ENCODE measurements at regions not wholly inside any gene's neighbourhood (a gene's known extent, or its start where the extent isn't known, plus 50 kb on each side); places are given as distances from the start of the nearest gene placed in this dataset.

DNA sequence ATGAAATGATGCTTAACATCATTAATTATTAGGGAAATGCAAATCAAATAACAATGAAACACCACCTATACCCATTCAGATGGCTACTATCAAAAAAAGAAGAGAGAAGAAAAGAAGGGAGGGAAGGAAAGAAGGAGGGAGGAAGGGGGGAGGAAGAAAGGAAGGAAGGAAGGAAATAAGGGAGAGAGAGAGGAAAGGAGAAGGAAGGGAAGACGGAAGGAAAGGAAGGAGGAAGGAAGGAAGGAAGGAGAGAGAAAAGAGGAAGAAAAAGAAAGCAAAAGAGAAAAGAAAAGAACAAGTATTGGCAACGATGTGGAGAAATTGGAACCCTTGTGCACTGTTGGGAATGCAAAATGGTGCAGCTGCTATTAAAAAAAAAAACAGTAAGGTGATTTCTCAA lies 363.3 kb downstream of the TNS1 start:
- TF ChIP-seq, protein P1, sequence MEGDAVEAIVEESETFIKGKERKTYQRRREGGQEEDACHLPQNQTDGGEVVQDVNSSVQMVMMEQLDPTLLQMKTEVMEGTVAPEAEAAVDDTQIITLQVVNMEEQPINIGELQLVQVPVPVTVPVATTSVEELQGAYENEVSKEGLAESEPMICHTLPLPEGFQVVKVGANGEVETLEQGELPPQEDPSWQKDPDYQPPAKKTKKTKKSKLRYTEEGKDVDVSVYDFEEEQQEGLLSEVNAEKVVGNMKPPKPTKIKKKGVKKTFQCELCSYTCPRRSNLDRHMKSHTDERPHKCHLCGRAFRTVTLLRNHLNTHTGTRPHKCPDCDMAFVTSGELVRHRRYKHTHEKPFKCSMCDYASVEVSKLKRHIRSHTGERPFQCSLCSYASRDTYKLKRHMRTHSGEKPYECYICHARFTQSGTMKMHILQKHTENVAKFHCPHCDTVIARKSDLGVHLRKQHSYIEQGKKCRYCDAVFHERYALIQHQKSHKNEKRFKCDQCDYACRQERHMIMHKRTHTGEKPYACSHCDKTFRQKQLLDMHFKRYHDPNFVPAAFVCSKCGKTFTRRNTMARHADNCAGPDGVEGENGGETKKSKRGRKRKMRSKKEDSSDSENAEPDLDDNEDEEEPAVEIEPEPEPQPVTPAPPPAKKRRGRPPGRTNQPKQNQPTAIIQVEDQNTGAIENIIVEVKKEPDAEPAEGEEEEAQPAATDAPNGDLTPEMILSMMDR (IDR thresholded peaks at IDR 0.05; ENCODE audit: insufficient read depth, low read length): no peak
- no peak overlapping the region for H3K4me3 ChIP-seq (ENCODE audit: low read depth, low read length)

DNA sequence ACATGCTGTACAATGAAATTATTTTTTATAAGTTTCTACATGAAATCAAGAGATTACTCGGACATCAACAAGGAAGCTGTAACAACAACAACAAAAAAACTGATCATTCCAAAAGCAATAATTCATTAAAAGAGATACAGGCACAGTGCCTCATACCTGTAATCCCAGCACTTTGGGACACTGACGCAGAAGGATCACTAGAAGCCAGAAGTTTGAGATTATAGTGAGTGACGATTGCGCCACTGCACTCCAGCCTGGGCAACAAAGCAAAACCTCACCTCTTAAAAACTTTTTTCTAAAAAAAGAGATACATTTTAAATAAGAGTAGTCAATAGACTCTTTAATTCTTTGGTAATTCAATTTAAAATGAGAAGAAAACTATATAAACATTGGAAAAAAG lies 364.3 kb downstream of the TNS1 start:
- no peak for DNase-seq (ENCODE audit: low read depth)
- no peak overlapping the region for H3K4me3 ChIP-seq (ENCODE audit: low read depth, low read length)
- TF ChIP-seq, protein P1 (IDR thresholded peaks at IDR 0.05; ENCODE audit: insufficient read depth, low read length): no peak

More for the DNA sequence above, 363.3 kb downstream of the TNS1 start:
- no peak for DNase-seq (ENCODE audit: low read depth)

DNA sequence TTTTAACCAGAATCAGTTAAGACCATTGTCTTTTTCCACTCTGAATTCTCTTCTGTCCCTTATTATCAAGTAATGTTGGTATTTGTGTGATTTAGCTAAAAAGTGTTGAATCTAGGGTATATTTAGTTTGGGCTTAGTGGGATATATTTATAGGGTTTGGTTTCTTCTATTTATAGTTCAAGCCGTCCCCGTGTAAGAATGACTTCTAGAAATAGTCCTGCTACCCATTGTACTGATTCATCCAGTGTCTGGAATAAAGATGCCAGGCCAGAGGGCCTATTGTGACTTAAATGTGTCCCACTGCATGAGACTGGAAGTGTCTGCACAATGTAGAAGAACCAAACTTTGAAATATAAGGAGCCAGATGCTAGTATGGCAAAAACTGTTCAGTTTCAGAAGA lies 364.8 kb downstream of the TNS1 start:
- TF ChIP-seq, protein P1 (IDR thresholded peaks at IDR 0.05; ENCODE audit: insufficient read depth, low read length): no peak
- no peak overlapping the region for H3K4me3 ChIP-seq (ENCODE audit: low read depth, low read length)
- DNase-seq (ENCODE audit: low read depth): no peak

DNA sequence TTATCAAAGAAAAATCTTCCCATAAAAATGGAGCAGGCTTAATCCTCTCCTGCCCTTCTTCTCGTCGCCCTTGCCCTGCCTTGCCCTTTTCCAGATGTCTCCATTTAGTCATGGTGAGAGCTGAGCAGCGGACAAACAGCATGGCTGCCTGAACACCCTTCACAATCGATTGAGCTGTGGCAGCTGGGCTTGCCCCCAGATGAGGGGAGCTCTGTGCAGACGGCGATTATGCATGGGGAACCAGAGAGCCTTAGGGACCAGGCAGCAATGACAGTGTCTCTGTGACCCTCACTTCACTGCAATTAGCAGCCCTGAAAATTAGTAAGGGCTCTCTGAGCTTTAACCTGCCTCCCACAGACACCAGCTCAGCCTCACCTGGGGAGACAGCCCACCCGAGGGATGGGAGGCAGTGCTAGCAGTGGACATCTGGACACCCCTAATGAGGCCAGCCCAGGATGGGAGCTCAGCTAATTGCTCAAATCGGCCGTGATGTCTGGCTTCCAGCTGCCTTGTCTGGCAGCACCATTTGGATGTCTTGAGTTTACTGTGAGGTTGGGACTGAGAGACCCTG lies 365.7 kb downstream of the TNS1 start:
- H3K4me3 ChIP-seq (ENCODE audit: low read depth, low read length): no peak overlapping the region
- TF ChIP-seq, protein P1 (IDR thresholded peaks at IDR 0.05; ENCODE audit: insufficient read depth, low read length): no peak
- no peak for DNase-seq (ENCODE audit: low read depth)

DNA sequence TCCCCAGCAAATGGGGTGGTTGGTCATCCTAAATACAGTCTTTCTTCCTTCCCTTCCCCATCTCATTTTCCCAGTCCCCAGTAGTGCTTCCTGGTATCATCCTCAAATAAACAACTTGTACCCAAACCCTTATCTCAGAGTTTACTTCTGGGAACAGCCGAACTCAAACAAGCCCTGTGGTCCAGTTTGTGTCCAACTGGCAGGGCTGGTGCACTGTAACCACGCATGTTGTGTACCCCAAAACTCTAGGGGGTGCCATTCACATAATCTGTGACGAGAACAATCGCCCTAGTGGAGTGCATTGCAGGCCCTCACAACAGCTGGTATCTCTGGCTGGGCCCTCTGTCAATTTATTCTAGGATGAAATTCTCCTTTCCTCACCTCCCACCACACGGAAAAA lies 366.2 kb downstream of the TNS1 start:
- no peak overlapping the region for H3K4me3 ChIP-seq (ENCODE audit: low read depth, low read length)
- DNase-seq (ENCODE audit: low read depth): no peak
- TF ChIP-seq, protein P1 (IDR thresholded peaks at IDR 0.05; ENCODE audit: insufficient read depth, low read length): no peak

DNA sequence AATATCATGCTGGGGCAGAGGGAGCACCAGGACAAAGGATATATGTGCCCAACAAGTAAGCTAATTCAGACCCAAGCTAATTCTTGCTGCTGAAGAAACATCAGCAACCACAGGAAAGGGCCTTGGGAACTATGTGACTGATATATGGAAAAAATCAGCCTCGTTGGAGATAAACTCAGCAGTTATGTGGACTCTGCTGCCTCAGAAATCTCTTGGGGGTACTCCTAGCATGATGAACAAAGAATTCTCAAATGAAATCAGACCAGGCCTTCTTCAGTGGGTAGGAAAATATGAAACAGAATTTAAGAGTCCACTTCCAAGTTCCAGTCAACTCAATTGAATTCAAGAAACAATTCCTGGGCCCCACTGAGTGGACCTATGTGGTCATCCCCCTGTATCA lies 367.9 kb downstream of the TNS1 start:
- DNase-seq (ENCODE audit: low read depth): no peak
- TF ChIP-seq, protein P1 (IDR thresholded peaks at IDR 0.05; ENCODE audit: insufficient read depth, low read length): no peak
- no peak overlapping the region for H3K4me3 ChIP-seq (ENCODE audit: low read depth, low read length)

DNA sequence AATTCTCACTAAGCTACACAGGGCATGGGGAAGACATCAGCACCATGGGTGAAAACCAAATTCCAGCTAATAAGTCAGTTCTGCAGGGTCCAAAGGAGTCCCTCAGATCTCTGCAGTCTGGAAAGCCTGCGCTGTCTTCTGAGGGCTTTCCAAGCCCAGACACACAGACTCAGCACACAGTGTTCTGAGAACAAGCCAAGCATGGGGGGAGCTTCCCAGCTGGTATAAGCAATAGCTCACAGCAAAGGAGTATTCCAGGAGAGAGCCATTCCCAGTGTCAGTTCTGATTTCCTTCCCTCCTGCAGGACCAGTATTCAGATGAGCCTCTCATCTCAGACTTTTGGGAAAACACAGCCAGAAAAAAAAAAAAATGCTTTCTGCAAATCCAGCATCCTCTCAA lies 370.8 kb downstream of the TNS1 start:
- H3K4me3 ChIP-seq (ENCODE audit: low read depth, low read length): no peak overlapping the region
- DNase-seq (ENCODE audit: low read depth): no peak
- TF ChIP-seq, protein P1 (IDR thresholded peaks at IDR 0.05; ENCODE audit: insufficient read depth, low read length): no peak

Data from fibroblast of the aortic adventitia (primary cell).